RPMI8226 (cell line): ENCODE measurements at regions not wholly inside any gene's neighbourhood (a gene's known extent, or its start where the extent isn't known, plus 50 kb on each side); places are given as distances from the start of the nearest gene placed in this dataset.
"Not testable (repeated sequence)": the region's sequence is repeated elsewhere in the genome, so short reads cannot be mapped to it uniquely, and the experiment has no call there.

Experiments
- DNase-seq: peaks from one replicate; pipeline ENCODE4 v3.0.0-alpha.2; 2015

GRCh38 chr5:92237896-92238295, 854.8 kb upstream of the ARRDC3 start:
- no peak for DNase-seq

GRCh38 chr5:92222449-92222848, 839.3 kb upstream of the ARRDC3 start:
- DNase-seq, result no peak

GRCh38 chr5:92216852-92217251, 833.7 kb upstream of the ARRDC3 start:
- not testable (repeated sequence) for DNase-seq

DNA sequence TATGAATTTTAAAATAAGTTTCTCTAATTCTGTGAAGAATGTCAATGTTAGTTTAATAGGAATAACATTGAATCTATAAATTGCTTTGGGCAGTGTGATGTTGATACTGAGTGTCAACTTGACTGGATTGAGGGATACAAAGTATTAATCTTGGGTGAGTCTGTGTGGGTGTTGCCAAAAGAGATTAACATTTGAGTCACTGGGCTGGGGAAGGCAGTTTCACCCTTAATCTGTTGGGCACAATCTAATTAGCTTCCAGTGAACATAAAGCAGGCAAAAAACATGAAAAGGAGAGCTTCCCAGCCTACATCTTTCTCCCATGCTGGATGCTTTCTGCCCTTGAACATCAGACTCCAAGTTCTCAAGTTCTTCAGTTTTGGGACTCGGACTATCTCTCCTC, 832.0 kb upstream of the ARRDC3 start:
- DNase-seq, result no peak

DNA sequence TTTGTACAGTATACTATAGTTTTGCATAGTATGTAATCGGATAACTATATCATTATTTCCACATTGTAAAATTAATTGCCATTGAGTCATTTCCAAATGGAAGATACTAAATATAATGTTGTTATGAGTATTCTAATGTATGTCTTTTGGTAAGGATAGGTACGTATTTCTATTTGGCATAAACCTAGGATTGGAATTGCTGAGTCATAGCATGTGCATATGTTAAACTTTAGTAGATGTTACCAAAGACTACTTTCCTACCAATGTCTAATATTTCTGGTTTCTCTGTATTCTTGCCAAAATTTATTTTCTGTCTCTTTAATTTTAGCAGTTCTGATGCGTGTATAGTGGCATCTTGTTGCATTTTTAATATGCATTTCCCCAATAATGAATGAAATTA, 825.1 kb upstream of the ARRDC3 start:
- no peak for DNase-seq

- no peak for DNase-seq
These were observed 824.0 kb upstream of the ARRDC3 start for GRCh38 chr5:92207151-92207550.

GRCh38 chr5:92206681-92207080, 823.6 kb upstream of the ARRDC3 start:
- DNase-seq, result no peak

DNA sequence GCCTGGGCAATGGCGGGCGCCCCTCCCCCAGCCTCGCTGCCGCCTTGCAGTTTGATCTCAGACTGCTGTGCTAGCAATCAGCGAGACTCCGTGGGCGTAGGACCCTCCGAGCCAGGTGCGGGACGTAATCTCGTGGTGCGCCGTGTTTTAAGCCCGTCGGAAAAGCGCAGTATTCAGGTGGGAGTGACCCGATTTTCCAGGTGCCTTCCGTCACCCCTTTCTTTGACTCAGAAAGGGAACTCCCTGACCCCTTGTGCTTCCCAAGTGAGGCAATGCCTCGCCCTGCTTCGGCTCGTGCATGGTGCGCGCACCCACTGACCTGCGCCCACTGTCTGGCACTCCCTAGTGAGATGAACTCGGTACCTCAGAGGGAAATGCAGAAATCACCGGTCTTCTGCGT, 815.9 kb upstream of the ARRDC3 start:
- DNase-seq, result not testable (repeated sequence)

GRCh38 chr5:92181656-92182055, 798.5 kb upstream of the ARRDC3 start:
- no peak for DNase-seq

- no peak for DNase-seq
These were observed 797.3 kb upstream of the ARRDC3 start for GRCh38 chr5:92180391-92180790.

DNA sequence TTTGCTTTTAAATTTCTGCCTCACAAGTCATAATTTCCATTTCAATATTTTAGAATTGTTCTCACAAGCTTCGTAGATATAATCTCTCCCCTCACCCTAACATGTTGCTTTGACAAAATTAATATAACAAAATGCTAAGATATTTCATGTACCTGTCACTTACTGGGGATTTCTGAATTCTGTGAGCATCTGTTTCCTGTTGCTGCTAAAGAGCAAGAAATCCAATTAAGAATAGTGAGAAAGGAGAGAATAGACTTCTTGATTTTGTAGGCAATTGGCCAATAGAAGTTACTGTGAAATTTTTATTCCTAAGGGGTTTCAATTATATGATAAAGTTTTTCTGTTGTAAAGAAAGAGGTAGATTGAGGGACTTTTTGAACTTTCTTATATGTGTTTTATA, 796.5 kb upstream of the ARRDC3 start:
- no peak for DNase-seq

GRCh38 chr5:92177926-92178487, 794.9 kb upstream of the ARRDC3 start:
- no peak for DNase-seq

GRCh38 chr5:92163906-92164305, 780.8 kb upstream of the ARRDC3 start:
- DNase-seq, result no peak

DNA sequence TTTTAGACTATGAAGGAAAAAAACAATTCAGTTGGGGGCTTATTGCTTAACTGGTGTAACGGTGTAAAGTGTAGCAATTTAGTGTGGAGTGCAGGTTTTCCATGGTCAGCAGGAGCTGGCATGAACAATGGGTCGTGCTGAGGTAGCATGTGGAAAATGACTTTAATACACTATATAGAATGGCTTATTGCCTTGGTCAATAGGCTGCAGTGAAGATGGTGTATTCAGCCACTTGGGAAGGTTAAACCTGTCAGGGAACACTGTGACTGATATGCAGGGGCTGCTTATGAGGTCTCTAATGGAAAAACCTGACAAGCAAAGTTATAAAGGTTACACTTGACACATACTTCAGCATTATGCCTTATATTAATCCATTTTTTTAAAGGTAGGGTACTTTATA, 764.7 kb upstream of the ARRDC3 start:
- DNase-seq, result no peak

DNA sequence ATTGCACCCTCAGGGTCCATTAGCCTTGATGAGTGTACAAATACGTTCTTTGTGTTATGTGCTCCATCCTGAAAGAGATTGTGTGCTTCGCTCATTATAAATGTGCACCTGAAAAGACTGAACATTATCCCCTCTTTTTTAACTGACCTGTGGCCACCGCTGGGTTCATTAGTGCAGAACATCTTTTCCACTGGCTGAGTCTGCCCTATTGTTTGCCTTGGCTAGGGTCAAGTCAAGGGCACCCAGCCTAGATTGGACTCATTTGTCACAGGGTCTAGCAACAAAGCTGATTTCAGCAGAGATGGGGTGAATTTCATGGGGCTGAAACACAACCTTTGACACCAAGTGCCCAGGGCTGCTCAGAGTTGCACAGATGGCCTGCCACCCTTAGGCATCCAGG, 764.1 kb upstream of the ARRDC3 start:
- no peak for DNase-seq

DNA sequence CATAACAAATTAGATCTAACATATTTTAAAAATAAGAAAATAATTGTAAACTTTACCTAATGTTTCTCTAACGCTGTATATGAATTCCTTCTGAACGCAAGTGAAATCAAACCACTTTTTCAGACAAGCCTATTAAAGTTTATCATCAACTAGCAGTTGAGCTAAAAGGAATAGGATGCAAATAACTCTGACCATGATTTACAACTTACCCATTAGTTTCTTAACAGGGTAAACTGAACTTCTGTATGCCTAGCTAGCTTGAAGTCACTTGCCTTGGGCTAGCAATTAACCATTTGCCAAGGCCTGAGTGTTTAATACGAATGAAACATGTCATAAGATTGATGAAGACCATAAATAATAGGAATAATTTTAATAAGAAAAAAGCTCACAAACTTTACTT, 762.7 kb upstream of the ARRDC3 start:
- DNase-seq, result no peak

DNA sequence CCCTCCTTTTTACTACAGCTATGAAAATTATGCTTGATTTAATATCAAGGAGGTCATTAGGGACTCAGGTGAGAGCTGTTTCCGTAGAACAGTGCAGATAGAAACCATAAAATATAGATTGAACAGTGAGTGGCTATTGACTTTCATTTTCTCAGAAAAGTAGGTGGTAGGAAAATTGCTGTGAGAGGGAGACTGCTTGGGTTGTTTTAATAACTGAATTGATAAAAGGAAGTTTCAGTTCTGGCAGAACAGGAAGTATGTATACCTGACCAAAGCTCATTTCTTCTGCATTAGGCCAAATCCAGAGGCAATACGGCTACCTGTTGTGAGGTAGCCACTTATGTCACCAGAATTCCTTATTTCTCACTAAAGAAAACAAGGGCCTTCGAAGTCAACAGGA, 761.7 kb upstream of the ARRDC3 start:
- no peak for DNase-seq

DNA sequence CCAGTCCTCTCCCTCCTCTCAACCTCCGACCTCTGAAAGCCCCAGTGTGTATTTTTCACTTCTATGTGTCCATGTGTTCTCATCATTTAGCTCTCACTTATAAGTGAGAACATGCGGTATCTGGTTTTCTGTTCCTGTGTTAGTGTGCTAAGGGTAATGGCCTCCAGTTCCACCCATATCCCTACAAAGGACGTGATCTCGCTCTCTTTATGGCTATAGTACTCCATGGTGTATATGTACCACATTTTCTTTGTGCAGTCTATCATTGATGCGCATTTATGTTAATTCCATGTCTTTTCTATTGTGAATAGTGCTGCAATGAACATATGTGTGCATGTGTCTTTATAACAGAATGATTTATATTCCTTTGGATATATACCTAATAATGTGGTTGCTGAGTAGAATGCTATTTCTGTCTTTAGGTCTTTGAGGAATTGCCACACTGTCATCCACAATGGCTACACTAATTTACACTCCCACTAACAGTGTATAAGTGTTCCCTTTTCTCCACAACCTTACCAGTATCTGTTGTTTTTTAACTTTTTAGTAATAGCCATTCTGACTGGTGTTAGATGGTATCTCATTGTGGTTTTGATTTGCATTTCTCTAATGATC, 749.3 kb upstream of the ARRDC3 start:
- DNase-seq, result not testable (repeated sequence)

DNA sequence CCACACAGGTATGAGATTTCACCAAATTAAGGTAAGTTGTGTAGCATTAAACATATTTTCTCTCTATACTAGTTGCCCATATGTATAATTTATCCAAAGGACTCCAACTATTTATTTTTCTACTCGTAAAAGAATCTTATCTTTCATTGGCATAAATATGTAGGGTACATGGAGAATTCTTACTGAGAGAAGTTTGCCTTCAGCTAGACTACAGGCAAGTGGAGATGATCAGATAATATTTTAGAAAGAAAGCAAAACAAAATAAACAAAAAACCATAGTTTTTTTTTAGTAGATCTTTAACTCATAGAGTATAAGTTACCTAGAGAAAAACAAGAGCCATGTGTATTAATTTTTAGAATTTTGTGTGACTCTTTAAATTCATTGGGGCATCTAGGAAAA, 743.1 kb upstream of the ARRDC3 start:
- DNase-seq, result no peak

- DNase-seq, result no peak
These were observed 736.0 kb upstream of the ARRDC3 start for GRCh38 chr5:92119110-92119509.

DNA sequence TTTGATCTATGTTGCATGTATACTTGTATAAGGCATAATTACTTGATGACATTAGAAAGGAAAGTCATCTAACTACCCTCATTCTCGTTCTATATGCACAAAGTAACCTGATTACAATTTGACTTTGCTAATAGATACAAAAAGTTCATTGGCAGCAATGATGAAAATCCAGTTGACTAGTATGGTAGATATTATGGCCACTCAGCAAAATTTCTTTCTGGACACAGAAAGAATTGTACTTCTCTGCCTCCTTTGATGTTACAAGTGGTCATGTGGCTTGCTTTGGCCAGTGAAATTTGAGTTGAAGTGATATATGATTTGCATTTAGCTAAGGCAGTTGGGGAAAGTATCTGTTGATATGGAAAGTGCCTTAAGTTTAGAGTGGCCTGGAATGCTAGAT, 723.7 kb upstream of the ARRDC3 start:
- DNase-seq, result no peak

DNA sequence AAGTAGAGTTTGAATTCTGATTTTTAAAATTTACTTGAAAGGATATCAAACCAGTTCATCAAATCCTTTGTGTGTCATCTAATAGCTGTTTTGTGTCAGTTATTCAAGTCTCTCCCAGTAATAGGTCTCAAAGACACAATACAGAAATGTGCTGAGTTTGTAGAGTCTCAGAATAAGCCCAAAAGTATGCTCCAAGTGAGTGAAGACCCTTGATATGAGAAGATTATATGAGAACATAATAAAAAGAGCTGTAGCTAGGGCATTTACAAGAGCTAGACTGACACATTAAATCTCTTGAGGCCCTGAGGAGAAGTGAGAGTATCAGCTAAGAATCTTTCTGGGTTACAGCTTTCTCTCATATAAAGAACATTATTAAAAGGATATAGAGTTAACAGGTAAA, 721.0 kb upstream of the ARRDC3 start:
- DNase-seq, result no peak

GRCh38 chr5:92102313-92102712, 719.2 kb upstream of the ARRDC3 start:
- DNase-seq, result no peak

GRCh38 chr5:92092239-92092638, 709.1 kb upstream of the ARRDC3 start:
- no peak for DNase-seq

- no peak for DNase-seq
These were observed 703.1 kb upstream of the ARRDC3 start for GRCh38 chr5:92086059-92086811.
